ENCODE measurements at regions not wholly inside any gene's neighbourhood (a gene's known extent, or its start where the extent isn't known, plus 50 kb on each side); places are given as distances from the start of the nearest gene placed in this dataset.
"Not testable (repeated sequence)": the region's sequence is repeated elsewhere in the genome, so short reads cannot be mapped to it uniquely, and the experiment has no call there.

- H3K9me3 ChIP-seq (ENCODE audit: control insufficient read depth, insufficient read depth, low read length); H3K4me1 ChIP-seq (ENCODE audit: control insufficient read depth, insufficient read depth, low read length); H3K27me3 ChIP-seq (ENCODE audit: control insufficient read depth, insufficient read depth, low read length); H3K27ac ChIP-seq (ENCODE audit: low read depth, low read length); H3K36me3 ChIP-seq (ENCODE audit: control insufficient read depth, insufficient read depth, low read length); H3K9ac ChIP-seq (ENCODE audit: low read depth, low read length): not testable (repeated sequence)
- H3K4me3 ChIP-seq (ENCODE audit: low read depth, low read length) = peak overlapping the region; percentile 54
Measured at GRCh38 chr3:18516170-18516569, 91.0 kb upstream of the SATB1 start.

- Histone ChIP-seq H3K4me1 (ENCODE audit: control insufficient read depth, insufficient read depth, low read length) (no peaks in the 10 kb centered on the region), H3K4me3 (ENCODE audit: low read depth, low read length) (no peak overlapping the region), H3K36me3 (ENCODE audit: control insufficient read depth, insufficient read depth, low read length) (no peaks in the 10 kb centered on the region), H3K27me3 (ENCODE audit: control insufficient read depth, insufficient read depth, low read length) (no peaks in the 10 kb centered on the region), H3K9ac (ENCODE audit: low read depth, low read length) (no peak overlapping the region), H3K9me3 (ENCODE audit: control insufficient read depth, insufficient read depth, low read length) (no peaks in the 10 kb centered on the region), H3K27ac (ENCODE audit: low read depth, low read length) (no peak overlapping the region)
Measured at GRCh38 chr3:18513091-18513490, 88.0 kb upstream of the SATB1 start.

GRCh38 chr3:18512007-18512406 lies 86.9 kb upstream of the SATB1 start:
- Histone ChIP-seq H3K36me3 (ENCODE audit: control insufficient read depth, insufficient read depth, low read length) (no peaks in the 10 kb centered on the region), H3K27ac (ENCODE audit: low read depth, low read length) (no peak overlapping the region), H3K4me3 (ENCODE audit: low read depth, low read length) (no peak overlapping the region), H3K9ac (ENCODE audit: low read depth, low read length) (no peak overlapping the region), H3K4me1 (ENCODE audit: control insufficient read depth, insufficient read depth, low read length) (no peaks in the 10 kb centered on the region), H3K9me3 (ENCODE audit: control insufficient read depth, insufficient read depth, low read length) (no peaks in the 10 kb centered on the region), H3K27me3 (ENCODE audit: control insufficient read depth, insufficient read depth, low read length) (no peaks in the 10 kb centered on the region)

- no peak overlapping the region for H3K4me3 ChIP-seq (ENCODE audit: low read depth, low read length)
- no peaks in the 10 kb centered on the region for H3K27me3 ChIP-seq (ENCODE audit: control insufficient read depth, insufficient read depth, low read length)
- no peaks in the 10 kb centered on the region; the same call in 1 of the 2 replicates for H3K4me1 ChIP-seq (ENCODE audit: control insufficient read depth, insufficient read depth, low read length)
- no peak overlapping the region for H3K9ac ChIP-seq (ENCODE audit: low read depth, low read length)
- no peaks in the 10 kb centered on the region for H3K36me3 ChIP-seq (ENCODE audit: control insufficient read depth, insufficient read depth, low read length)
- no peaks in the 10 kb centered on the region for H3K9me3 ChIP-seq (ENCODE audit: control insufficient read depth, insufficient read depth, low read length)
- no peak overlapping the region for H3K27ac ChIP-seq (ENCODE audit: low read depth, low read length)
Measured at GRCh38 chr3:18510947-18511346, 85.8 kb upstream of the SATB1 start.

- H3K9me3 ChIP-seq (ENCODE audit: control insufficient read depth, insufficient read depth, low read length) = no peaks in the 10 kb centered on the region
- no peak overlapping the region for H3K27ac ChIP-seq (ENCODE audit: low read depth, low read length)
- no peak overlapping the region for H3K4me3 ChIP-seq (ENCODE audit: low read depth, low read length)
- H3K36me3 ChIP-seq (ENCODE audit: control insufficient read depth, insufficient read depth, low read length) = no peaks in the 10 kb centered on the region
- H3K9ac ChIP-seq (ENCODE audit: low read depth, low read length) = no peak overlapping the region
- H3K4me1 ChIP-seq (ENCODE audit: control insufficient read depth, insufficient read depth, low read length) = peaks cover 8% of the 10 kb centered on the region
- no peaks in the 10 kb centered on the region for H3K27me3 ChIP-seq (ENCODE audit: control insufficient read depth, insufficient read depth, low read length)
Measured at GRCh38 chr3:18507333-18507732, 82.2 kb upstream of the SATB1 start.

- H3K4me3 ChIP-seq (ENCODE audit: low read depth, low read length) = no peak overlapping the region
- H3K27ac ChIP-seq (ENCODE audit: low read depth, low read length) = no peak overlapping the region
- H3K36me3 ChIP-seq (ENCODE audit: control insufficient read depth, insufficient read depth, low read length) = no peaks in the 10 kb centered on the region
- H3K4me1 ChIP-seq (ENCODE audit: control insufficient read depth, insufficient read depth, low read length) = peaks cover 14% of the 10 kb centered on the region
- H3K9me3 ChIP-seq (ENCODE audit: control insufficient read depth, insufficient read depth, low read length) = no peaks in the 10 kb centered on the region
- H3K27me3 ChIP-seq (ENCODE audit: control insufficient read depth, insufficient read depth, low read length) = no peaks in the 10 kb centered on the region
- no peak overlapping the region for H3K9ac ChIP-seq (ENCODE audit: low read depth, low read length)
Measured at GRCh38 chr3:18505056-18505455, 79.9 kb upstream of the SATB1 start.

GRCh38 chr3:18501679-18502343 lies 76.7 kb upstream of the SATB1 start:
- Histone ChIP-seq H3K36me3 (ENCODE audit: control insufficient read depth, insufficient read depth, low read length) (no peaks in the 10 kb centered on the region), H3K9ac (ENCODE audit: low read depth, low read length) (no peak overlapping the region), H3K4me1 (ENCODE audit: control insufficient read depth, insufficient read depth, low read length) (peaks cover 14% of the 10 kb centered on the region), H3K9me3 (ENCODE audit: control insufficient read depth, insufficient read depth, low read length) (no peaks in the 10 kb centered on the region), H3K27ac (ENCODE audit: low read depth, low read length) (no peak overlapping the region), H3K27me3 (ENCODE audit: control insufficient read depth, insufficient read depth, low read length) (no peaks in the 10 kb centered on the region), H3K4me3 (ENCODE audit: low read depth, low read length) (no peak overlapping the region)

- no peak overlapping the region for H3K27ac ChIP-seq (ENCODE audit: low read depth, low read length)
- no peaks in the 10 kb centered on the region for H3K9me3 ChIP-seq (ENCODE audit: control insufficient read depth, insufficient read depth, low read length)
- H3K9ac ChIP-seq (ENCODE audit: low read depth, low read length) = no peak overlapping the region
- H3K4me1 ChIP-seq (ENCODE audit: control insufficient read depth, insufficient read depth, low read length) = peaks cover 22% of the 10 kb centered on the region
- H3K4me3 ChIP-seq (ENCODE audit: low read depth, low read length) = no peak overlapping the region
- H3K27me3 ChIP-seq (ENCODE audit: control insufficient read depth, insufficient read depth, low read length) = no peaks in the 10 kb centered on the region
- H3K36me3 ChIP-seq (ENCODE audit: control insufficient read depth, insufficient read depth, low read length) = no peaks in the 10 kb centered on the region
Measured at GRCh38 chr3:18500322-18500721, 75.2 kb upstream of the SATB1 start.

- H3K27me3 ChIP-seq (ENCODE audit: control insufficient read depth, insufficient read depth, low read length) = no peaks in the 10 kb centered on the region
- peaks cover 25% of the 10 kb centered on the region for H3K4me1 ChIP-seq (ENCODE audit: control insufficient read depth, insufficient read depth, low read length)
- no peak overlapping the region for H3K4me3 ChIP-seq (ENCODE audit: low read depth, low read length)
- no peak overlapping the region for H3K27ac ChIP-seq (ENCODE audit: low read depth, low read length)
- no peaks in the 10 kb centered on the region for H3K9me3 ChIP-seq (ENCODE audit: control insufficient read depth, insufficient read depth, low read length)
- H3K9ac ChIP-seq (ENCODE audit: low read depth, low read length) = no peak overlapping the region
- no peaks in the 10 kb centered on the region for H3K36me3 ChIP-seq (ENCODE audit: control insufficient read depth, insufficient read depth, low read length)
Measured at GRCh38 chr3:18499301-18499700, 74.2 kb upstream of the SATB1 start.

- Histone ChIP-seq H3K27ac (ENCODE audit: low read depth, low read length) (no peak overlapping the region), H3K36me3 (ENCODE audit: control insufficient read depth, insufficient read depth, low read length) (no peaks in the 10 kb centered on the region), H3K27me3 (ENCODE audit: control insufficient read depth, insufficient read depth, low read length) (no peaks in the 10 kb centered on the region), H3K4me1 (ENCODE audit: control insufficient read depth, insufficient read depth, low read length) (peaks cover 17% of the 10 kb centered on the region), H3K9ac (ENCODE audit: low read depth, low read length) (no peak overlapping the region), H3K9me3 (ENCODE audit: control insufficient read depth, insufficient read depth, low read length) (no peaks in the 10 kb centered on the region), H3K4me3 (ENCODE audit: low read depth, low read length) (no peak overlapping the region)
Measured at GRCh38 chr3:18494251-18494650, 69.1 kb upstream of the SATB1 start.

GRCh38 chr3:18489939-18490338 lies 64.8 kb upstream of the SATB1 start:
- no peak overlapping the region for H3K27ac ChIP-seq (ENCODE audit: low read depth, low read length)
- H3K9me3 ChIP-seq (ENCODE audit: control insufficient read depth, insufficient read depth, low read length) = no peaks in the 10 kb centered on the region
- H3K4me3 ChIP-seq (ENCODE audit: low read depth, low read length) = no peak overlapping the region
- peaks cover 4% of the 10 kb centered on the region; the same call in 1 of the 2 replicates for H3K4me1 ChIP-seq (ENCODE audit: control insufficient read depth, insufficient read depth, low read length)
- no peak overlapping the region for H3K9ac ChIP-seq (ENCODE audit: low read depth, low read length)
- H3K36me3 ChIP-seq (ENCODE audit: control insufficient read depth, insufficient read depth, low read length) = no peaks in the 10 kb centered on the region
- no peaks in the 10 kb centered on the region for H3K27me3 ChIP-seq (ENCODE audit: control insufficient read depth, insufficient read depth, low read length)

Measured in HUES48 (cell line).